Limb (tissue), 2 donors: ENCODE measurements at regions not wholly inside any gene's neighbourhood (a gene's known extent, or its start where the extent isn't known, plus 50 kb on each side); places are given as distances from the start of the nearest gene placed in this dataset.
"Not testable (repeated sequence)": the region's sequence is repeated elsewhere in the genome, so short reads cannot be mapped to it uniquely, and the experiment has no call there.

Experiments
- DNase-seq, 2 donors: peaks; one replicate each; pipeline ENCODE4 v3.0.0-alpha.2; 2016; ENCODE audit errors: extremely low spot score in 2 of 2

DNA sequence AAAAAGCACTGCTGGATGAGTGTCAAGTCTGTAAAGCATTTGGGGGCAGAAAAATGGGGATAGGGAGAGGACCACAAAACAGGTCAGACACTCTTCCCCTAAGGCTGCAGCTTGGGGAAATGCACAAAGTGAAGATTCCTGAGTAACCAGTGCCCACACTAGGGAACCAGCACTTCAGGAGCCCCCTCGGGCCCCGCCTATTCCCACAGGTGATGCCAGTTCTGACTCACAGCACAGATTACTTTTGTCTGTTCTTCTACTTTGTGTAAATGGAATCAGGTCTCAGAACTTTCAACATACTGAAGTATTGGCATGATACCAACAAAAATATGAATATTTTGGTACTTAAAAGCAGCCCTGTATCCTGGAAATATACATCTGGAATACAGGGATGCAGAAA, 112.5 kb downstream of the ADRA2C start:
- no peak for DNase-seq

DNA sequence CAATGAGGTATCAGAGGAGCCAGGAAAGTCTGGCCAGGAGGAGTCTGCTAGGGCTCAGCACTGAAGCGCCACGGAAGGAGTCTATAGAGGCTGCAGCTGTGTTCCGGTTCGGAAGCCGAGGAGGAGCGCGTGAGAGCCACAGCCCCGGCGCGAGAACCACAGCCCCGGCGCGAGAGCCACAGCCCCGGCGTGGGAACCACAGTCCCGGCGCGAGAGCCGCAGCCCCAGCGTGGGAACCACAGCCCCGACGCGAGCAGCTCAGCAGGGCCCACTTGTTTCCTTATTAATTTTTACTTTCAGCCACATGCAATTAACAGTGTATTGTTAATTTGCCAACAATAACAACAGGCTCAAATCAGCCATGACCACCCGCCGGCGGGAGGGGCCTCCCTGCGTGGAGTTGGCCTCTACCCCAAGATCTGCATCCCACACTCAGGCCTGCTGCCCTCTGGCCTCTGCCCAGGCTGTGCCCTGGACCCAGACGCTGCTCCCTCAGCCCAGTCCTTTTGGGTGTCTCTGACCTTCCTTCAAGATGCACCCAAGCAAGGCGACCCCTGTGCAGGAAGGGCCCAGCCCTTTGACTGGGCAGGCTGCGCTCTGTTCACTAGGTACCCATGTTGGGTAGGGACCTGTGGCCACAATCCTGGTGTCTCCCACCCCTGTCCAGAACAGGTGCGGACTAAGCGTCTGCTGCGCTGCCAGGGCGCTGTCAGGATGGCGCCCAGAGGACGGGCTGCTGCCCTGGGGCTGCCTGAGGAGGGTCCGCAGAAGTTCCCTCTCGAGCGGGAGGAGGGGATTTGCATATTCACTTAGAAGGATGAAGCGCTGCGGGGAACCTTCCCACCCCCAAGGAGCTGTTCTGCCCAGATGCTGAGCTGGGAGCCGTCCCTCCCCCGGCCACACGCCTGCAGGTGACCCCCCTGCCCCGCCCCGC, 113.8 kb downstream of the ADRA2C start:
- DNase-seq = no peak

DNA sequence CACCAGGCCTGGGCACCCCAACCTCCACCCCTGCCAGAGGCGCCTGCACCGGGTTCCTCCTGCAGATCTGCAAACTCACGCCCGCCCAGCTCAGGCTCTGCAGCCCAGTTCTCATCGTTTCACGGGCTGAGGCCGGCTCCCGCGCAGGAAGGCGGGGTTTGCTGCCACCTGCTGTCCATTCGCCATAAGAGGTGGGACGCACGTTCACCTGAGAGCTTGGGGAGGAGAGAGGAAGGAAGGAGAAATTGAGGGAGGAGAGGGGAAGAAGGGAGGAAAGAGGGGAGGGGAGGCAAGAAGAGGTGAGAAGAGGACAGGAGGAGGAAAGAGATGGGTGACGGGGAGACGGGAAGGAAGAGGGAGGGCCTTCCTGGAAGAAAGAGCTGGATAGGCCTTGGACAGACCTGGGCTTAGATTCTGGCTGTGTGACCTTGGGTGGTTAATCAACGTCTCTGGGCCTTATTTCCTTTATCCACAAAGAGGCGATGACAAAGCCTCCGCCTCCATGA, 114.5 kb downstream of the ADRA2C start:
- DNase-seq = peak; percentile 42 to 90

DNA sequence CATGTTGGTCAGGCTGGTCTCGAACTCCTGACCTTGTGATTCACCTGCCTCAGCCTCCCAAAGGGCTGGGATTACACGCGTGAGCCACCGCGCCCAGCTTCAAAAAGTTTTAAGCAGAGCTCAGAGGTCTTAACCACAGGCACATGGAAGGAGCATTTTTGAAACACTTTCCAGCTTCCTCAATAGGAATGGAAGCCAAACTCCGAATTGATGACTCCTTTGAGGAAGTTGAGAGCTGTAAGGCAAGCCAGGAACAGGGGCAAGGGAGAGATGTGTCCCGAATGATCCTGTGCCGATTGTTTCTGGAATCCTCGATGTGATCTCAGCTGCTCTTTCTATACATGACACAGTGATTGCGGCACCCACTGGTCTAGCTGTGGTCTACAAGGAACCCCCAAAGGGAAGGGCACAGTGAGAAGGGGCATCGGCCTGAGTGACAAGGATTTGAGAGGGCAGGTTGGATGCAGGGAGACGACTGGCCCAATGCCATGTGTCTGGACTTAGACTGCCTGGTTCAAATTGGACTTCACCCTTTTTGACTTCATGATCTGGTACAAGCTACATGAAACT, 116.2 kb downstream of the ADRA2C start:
- DNase-seq = not testable (repeated sequence)

DNA sequence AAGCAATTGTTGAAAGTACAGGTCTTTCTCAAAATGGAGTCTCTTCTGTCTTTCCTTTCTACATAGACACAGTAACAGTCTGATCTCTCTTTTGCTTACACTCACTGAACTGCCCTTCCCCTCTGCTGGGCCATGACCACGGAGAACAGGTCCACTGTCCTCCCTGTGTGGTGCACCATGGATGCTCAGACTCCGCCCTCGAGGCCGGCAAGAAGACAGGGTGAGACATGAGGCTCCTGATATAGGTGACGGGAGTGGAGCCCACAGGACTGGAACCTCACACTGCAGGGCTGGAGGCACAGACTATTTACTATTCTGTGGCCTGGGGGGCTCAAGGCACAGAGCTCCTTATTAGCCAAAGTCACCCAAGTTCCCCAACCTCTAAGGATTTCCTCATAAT, 118.1 kb downstream of the ADRA2C start:
- DNase-seq = not testable (repeated sequence)

DNA sequence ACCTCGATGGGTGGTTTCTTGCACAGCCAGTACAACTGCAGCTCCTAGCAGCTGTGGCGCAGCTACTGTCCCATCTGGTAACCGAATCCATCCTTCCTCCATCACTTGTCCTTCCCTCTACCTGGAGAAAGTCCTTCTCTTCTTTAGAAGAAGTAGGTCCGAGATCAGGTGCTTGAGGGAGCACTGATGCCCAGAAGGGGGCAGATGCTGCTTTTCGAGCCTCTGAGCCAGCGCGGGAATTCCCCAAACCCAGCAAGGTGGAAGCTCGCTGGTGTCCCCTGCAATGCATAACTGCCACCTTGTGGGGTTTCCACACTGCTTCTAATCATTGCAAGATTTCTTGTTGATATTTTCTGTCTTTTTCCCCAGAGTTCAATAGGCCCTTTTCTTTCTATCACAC, 127.4 kb downstream of the ADRA2C start:
- not testable (repeated sequence) for DNase-seq

DNA sequence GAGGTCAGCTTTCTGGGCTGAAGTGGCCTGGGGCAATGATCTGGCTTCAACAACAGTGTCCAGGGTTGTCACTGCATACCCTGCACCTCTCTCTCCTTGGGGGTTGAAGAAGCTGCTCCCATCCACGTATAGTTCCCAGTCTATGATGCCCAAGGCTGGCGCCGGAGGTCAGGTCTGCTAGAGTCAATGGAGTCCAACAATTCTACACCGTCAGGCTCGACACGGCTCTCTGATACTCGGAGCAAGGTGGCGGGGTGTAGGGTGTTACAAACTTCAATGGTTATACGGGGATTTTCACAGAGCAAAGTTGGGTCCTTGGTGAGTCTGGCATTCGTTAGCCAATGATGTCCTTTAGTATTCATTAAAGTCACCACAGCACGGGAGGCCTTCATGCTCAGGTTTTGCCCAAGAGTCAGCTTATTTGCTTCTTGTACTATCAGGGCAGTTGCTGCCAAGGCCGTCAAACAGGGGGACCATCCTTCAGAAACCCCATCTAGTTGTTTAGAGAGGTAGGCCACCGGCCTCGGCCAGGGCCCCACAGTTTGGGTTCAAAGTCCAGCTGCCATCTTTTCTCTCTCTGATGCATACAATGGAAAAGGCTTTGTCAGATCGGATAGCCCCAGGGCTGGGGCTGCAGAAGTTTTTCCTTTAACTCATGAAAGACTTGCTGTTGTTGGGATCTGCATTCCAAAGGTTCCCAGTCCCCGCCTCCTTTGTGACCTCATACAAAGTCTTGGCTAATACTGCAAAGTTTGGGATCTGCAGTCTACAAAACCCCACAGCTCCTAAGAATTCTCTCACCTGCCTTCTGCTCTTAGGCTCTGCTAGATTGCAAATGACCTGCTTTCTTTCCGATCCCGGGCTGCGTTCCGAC, 128.1 kb downstream of the ADRA2C start:
- not testable (repeated sequence) for DNase-seq

DNA sequence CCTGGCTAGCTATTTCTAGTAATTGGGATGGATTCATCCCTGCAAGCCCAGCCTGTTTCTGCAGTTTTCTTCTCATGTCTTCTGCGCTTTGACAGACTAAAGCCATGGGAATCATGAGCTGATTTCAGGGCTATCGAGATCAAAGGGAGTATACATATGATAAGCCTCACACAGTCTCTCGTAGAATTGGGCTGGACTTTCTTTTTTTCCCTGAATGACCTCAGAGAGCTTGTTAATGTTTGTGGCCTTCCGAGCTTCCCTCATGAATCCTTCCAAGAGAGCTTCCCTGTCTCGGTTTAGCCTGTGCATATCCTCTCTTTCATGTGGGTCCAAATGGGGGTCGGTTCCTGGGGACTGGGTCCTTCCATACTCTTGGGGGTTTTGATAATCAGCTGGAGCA, 130.3 kb downstream of the ADRA2C start:
- DNase-seq = no peak

DNA sequence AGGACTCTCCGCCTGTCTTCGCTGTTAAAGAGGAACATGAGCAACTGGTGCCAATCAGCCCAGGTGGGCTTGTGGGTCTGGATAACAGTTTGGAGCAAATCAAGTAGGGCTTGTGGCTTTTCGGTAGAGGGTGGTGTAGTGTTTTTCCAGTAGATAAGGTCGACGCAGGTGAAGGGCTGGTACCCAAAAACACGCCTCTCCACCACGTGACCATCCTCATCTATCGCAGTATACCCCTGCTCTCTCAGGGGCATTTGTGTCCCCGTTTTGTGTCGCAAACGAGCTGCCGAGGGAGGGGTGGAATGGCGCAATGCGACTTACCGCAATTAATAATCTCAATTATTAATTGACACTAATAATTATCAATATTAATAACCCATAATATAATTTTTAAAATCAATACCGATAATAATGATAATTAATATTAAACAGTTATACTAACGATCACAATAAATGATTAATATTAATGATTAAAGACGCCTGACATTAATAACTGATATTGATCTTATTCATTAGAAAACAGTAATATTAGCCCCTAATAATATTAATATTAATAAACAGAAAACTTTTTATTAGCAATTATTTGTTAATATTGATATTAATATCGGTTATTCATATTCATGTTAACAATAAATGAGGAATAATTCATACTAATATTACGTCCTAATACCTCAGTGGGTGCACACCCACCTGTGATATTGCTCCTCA, 130.8 kb downstream of the ADRA2C start:
- not testable (repeated sequence) for DNase-seq

DNA sequence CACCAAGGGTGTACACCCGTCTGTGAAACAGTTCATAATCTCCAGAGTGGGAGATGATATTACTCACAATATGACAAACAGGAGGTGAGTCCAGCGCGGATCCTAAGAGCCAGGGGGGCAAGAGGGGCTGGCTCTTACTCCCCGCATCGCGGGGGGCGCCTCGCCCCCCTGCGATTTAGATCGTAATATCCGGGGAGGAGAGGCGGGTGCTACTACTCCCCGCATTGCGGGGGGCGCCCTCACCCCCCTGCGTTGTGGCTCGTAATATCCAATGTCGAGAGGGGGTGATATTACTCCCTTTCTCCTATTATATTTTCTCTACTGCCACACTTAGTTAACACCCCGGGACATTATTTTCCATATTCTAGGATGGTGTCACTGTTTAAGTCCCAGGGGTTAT, 131.9 kb downstream of the ADRA2C start:
- DNase-seq = no peak

DNA sequence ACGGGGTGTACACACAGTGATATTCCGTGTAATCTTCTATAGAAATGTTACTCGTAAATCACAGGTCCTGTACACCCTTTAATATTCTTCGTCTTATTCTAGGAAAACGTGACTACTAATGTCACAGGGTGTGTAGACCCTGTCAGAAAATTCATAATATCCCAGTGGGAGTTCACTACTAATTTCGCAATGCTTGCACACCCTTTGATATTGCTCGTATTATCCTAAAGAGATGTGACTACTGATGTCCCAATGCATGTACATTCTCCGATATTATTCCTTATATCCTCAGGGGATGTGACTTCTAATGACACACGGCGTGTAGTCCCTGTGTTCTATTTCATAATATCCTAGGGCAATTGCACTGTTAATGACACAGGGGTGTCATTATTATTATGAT, 132.7 kb downstream of the ADRA2C start:
- not testable (repeated sequence) for DNase-seq

DNA sequence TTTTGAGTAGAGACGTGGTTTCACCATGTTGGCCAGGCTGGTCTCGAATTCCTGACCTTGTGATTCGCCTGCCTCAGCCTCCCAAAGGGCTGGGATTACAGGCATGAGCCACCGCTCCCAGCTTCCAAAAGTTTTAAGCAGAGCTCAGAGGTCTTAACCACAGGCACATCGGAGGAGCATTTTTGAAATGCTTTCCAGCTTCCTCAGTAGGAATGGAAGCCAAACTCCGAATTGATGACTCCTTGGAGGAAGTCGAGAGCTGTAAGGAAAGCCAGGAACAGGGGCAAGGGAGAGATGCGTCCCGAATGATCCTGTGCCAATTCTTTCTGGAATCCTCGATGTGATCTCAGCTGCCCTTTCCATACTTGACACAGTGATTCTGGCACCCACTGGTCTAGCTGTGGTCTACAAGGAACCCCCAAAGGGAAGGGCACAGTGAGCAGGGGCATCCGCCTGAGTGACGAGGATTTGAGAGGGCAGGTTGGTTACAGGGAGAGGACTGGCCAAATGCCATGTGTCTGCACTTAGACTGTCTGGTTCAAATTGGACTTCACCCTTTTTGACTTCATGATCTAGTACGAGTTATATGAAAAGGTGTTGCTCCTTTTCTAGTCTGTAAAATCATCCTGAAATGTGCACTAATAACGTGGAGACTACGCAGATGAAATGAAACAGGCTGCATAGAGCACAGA, 138.2 kb downstream of the ADRA2C start:
- not testable (repeated sequence) for DNase-seq

DNA sequence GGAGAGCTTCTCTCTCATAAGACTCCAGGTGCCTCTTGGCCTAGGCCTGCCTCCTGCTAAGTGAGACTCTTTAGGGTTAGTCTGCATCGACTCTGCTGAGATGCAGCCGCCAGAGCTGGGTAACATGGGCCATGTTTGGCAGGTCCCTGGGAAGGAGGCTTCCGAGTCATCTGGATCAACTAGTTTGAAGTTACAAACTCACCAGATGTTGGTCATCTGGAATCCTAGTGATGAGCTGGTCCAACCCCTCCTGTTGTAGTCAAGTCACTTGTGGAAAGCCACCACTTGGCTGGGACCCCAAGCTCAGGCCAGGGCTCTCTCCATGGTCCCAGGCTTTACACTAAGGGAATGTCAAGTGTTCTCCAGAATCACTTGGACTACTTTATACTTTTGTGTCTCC, 143.4 kb downstream of the ADRA2C start:
- not testable (repeated sequence) for DNase-seq

DNA sequence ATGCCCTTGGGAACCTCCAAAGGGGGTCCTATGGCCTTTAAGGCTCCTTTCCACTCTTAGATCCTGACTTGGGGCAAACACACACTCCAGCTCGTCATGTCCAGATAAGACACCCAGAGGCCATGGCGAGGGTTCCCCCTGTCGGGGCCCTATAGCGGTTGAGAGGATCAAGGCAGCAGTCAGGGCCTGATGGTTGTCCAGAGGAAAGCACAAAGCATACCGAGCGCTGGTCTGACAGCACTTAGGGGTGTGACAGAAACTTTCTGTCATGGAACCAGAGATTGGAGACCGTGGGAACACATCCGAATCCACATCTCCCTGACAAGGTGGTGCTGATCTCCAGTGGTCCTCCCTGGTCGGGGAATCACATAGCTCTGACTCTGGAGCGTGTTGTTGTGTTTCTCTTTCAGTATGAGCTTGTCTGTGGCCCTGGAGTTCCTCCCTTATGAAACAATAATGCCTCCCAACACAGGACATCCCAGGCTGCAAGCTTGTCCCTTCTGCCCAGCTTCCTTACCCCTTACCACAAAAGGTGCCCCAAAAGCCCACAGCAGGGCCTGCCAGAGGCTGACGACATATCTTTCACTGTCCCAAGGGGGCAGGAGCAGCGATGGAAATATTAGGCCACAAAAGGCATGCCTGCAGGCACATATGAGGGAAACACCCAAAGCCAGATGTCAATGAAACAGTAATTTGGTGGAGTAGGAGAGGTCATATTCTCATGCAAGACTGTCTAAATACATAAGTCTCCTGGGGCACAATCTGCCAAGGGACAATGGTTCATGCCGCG, 144.2 kb downstream of the ADRA2C start:
- not testable (repeated sequence) for DNase-seq

DNA sequence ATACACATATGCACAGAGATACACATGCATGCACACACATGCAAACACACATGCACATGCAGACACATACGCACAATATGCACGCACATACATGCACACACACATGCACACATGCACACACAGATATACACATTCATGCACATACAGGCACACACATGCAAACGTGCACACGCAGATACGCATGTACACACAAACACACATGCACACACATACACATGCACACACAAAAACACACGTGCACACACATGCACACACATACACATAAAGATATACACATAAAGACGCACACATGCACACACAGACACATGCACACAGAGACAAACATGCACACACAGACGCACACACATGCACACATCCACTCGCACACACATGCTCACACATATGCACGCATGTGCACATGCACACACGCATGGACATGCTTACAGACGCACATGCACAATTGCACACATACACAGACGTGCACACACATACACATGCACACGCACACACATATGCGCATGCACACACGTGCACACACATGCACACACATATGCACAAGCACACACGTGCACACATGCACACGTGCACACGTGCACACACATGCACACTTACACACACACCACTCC, 145.2 kb downstream of the ADRA2C start:
- no peak for DNase-seq

DNA sequence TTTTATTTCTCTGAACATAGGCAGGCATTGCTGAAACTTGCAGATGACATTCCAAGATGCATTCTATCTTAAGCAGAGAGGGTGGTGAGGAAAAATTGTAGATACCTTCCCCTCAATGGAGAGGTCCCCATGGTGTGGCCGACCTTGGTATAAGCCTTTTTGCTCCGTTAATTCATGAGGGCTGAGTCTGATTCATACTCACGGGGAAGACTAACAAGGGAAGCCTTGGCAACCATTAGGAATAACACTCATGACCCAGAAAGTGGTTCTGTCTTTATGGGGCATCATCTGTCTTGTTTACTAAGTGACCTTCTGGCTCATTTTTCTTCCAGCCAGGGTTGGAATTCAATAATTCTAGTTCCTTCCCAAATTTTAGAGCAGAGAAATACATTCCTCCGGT, 148.3 kb downstream of the ADRA2C start:
- DNase-seq = not testable (repeated sequence)

DNA sequence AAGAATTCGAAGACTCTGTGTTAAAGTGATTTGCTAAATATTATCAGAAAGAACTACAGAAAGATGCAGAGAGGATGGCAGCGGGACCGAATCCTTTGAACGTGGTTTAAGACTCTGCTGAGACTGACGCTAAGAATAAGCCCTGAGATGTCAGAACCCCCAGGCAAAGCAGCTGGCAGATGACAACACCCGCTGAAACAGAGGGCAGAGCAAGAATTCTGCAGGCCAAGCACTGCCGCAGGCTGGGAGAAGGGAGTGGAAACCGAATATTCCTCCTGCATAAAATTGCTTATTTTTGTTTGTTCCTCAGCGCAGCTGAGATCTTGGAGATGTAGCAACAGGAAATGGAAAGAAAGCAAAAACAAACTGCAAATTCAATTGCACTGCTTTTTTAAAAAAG, 153.3 kb downstream of the ADRA2C start:
- not testable (repeated sequence) for DNase-seq

DNA sequence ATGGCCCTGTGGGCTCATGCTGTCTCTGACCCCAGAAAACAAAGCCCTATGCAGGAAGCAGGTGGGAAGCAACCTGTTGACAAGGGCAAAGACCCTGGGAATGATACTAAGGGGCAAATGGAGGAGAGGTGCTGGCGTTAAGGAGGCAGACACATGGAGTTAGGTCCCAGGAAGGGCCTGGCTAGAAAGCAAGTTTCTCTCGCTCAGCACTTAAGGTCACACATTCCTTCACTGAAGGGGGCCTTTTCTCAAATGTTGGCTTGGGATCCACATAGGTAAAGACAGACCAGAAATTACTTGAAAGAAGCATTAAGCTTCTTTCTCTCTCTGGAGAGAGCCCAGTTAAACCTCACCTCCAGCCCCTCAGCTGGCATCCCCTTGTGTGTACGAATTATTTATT, 155.7 kb downstream of the ADRA2C start:
- not testable (repeated sequence) for DNase-seq

DNA sequence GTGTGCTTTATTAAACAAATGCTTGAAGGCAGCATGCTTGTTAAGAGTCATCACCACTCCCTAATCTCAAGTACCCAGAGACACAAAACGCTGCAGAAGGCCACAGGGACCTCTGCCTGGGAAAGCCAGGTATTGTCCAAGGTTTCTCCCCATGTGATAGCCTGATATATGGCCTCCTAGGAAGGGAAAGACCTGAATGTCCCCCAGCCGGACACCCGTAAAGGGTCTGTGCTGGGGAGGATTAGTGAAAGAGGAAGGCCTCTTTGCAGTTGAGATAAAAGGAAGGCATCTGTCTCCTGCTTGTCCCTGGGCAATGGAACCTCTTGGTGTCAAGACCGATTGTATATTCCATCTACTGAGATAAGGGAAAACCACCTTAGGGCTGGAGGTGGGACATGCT, 159.7 kb downstream of the ADRA2C start:
- not testable (repeated sequence) for DNase-seq
